ENCODE measurements at regions not wholly inside any gene's neighbourhood (a gene's known extent, or its start where the extent isn't known, plus 50 kb on each side); places are given as distances from the start of the nearest gene placed in this dataset.

DNA sequence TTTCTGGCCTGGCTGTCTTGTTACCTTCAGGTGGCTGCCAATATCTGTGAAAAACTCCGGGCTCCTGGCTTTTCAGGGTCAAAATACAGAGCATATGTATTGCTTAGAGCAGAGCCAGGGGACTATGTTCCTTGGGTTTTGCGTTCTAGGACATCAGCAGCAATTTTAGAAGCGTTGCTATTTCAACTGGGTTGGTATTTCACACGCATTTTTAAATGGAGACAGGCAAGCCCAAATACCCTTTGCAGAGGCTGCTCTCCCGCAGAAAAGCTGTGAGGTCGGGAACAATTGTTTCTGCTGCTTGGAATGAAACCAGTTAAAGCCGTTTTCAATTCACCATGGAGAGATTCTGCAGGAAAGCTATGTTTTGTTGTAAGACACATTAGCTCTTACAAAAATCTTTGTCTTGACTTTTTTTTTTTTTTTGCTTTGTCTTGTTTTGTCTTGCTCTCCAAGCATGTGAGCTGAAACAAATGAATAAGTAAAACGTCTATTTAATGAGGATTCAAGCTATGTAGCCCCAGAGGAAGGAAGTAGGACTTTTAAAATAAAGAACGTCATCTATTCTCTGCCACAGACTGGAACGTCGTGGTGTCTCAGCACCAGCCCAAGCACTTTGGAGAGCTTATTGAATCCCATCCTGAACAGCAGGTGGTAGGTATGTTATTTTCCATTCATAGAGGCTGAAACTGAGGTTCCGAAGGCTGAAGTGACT is 181.0 kb upstream of the TBX3 start:
- TF ChIP-seq POLR2A (IDR thresholded peaks at IDR 0.05; ENCODE audit: low read length) (no peak), GATA1 (IDR thresholded peaks at IDR 0.05; ENCODE audit: low read depth, low read length) (no peak)

Measured in erythroblast (primary cell).